Superior temporal gyrus (tissue), 1 donor: ENCODE measurements at regions not wholly inside any gene's neighbourhood (a gene's known extent, or its start where the extent isn't known, plus 50 kb on each side); places are given as distances from the start of the nearest gene placed in this dataset.
"Not testable (repeated sequence)": the region's sequence is repeated elsewhere in the genome, so short reads cannot be mapped to it uniquely, and the experiment has no call there.

Experiments used
- DNase-seq: peaks from one replicate; pipeline ENCODE4 v3.0.0-alpha.2; 2016; ENCODE audit errors: extremely low spot score

GRCh38 chr3:13137941-13138832 lies 65.0 kb upstream of the IQSEC1 start:
- DNase-seq = no peak

DNA sequence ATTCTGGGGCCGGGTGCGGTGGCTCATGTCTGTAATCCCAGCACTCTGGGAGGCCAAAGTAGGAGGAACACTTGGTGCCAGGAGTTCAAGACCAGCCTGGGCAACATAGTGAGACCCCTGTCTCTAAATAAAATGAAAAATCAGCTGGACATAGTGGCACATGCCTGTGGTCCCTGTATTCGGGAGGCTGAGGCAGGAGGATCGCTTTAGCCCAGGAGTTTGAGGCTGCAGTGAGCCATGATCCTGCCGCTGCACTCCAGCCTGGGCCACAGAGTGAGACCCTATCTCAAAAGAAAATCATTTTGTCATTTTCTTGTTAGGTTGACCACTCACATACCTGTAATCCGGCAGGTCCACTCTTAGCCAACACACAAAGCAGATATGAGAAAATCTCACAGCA lies 63.6 kb upstream of the IQSEC1 start:
- DNase-seq = not testable (repeated sequence)

DNA sequence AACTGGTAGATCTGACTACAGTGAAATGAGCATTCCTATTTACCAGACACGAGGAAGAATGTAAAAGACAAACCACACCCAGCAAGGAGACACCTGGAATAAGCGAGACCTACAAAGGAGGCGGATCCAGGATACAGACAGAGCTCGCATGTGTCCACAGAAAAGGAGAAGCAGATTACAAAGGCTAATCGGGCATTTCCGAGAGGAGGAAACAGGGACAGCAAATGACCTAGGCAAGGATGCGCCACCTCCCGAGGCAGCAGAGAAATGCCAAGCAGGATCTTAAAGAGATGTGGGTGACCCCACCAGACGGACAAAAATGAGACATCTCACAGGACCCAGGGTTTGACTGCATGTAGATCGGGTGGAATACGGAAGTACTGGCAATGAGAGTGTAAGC lies 63.2 kb upstream of the IQSEC1 start:
- DNase-seq = no peak

- no peak for DNase-seq
Observed at GRCh38 chr3:13135811-13136321, 62.6 kb upstream of the IQSEC1 start.

DNA sequence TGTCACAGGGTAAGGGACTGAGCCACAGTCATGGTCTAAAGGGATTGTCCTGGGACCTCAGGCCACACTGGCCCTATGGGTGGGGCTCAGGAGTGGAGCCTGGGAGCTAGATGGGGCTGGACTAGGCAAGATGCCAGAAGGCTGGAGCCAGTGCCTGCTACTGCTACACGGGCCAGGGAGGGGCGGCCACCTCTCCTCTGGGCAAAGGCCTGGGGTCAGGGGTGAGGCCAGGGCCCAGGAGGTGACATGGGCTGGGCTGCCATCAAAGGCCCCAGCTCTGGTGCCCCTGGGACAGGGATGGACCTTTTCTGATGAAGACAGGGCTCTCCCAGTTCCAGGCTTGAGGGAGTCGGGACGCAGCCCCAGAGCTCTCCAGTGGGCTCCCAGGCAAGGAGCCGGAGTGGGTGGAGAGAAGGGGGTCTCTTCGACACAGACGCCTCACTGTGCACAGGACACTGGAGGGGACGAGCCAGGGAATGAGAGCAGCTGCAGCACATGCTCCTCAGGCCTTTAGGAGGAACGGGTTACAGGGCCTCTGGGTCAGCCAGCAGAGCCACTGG lies 62.1 kb upstream of the IQSEC1 start:
- DNase-seq = no peak

- no peak for DNase-seq
Observed at GRCh38 chr3:13134879-13135206, 61.6 kb upstream of the IQSEC1 start.

DNA sequence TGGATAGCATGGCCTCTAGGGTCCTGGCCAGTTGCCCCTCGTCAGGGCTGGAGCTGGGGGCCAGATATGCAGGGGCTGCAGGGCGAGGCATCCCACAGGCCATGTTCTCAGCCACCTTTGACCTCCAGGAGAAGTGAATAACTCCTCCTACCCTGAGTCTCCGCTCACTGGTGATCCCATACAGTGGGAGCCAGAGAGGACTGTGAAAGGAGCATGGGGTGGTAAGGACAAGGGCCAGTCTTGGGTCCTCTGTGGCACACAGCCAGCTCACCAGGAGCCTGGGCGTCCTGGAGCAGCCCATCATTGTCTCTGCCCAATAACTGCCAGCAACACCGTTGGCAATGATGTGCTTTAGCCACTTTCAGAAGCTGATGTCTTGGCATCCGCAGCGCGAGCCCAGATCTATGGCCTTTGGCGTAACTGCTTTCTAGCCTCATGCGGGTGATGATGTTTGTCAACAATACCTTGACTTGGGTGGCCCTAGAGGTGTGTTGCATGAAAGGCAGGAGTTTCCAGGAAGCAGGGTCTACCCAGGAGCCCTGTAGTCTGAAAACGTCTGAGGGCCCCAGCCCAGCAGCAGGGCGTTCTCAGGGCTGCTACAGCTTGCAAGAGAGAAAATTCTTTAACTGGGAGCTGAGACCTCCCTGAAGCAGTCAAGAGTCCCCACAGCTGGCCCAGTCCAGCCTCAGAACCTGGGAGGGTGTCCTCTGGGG lies 61.1 kb upstream of the IQSEC1 start:
- no peak for DNase-seq

- no peak for DNase-seq
Observed at GRCh38 chr3:13133471-13133981, 60.3 kb upstream of the IQSEC1 start.

DNA sequence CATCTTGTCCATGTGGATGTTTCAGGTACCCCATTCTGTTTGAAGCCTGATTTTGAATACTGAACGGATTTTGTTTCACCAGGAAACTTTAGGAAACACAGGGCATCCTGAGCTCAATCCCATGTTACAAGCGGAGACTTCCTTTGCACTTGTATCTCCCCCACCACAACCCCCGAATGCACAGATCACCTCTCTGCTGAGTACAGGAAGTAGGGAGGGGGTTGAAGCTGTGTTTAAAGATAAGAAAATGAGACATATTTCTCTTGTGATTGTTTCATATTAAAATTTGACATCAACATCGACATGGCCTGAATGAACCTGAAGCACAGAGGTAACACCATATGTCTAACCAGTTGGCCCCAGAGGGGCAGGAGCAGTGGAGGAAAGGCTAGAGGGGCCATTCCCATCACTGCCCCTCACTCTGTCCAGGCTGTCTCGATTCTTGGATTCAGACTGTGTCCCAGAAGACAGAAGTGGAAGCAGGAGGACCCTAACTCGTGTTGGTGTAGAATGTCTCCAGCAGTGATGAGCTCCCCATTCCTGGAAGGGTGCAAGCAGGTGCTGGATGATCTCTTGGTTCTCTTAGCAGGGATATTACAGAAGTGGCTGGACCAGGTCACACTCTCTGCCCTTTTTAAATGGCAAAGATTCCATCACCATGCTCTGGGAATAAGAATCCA lies 59.6 kb upstream of the IQSEC1 start:
- no peak for DNase-seq

DNA sequence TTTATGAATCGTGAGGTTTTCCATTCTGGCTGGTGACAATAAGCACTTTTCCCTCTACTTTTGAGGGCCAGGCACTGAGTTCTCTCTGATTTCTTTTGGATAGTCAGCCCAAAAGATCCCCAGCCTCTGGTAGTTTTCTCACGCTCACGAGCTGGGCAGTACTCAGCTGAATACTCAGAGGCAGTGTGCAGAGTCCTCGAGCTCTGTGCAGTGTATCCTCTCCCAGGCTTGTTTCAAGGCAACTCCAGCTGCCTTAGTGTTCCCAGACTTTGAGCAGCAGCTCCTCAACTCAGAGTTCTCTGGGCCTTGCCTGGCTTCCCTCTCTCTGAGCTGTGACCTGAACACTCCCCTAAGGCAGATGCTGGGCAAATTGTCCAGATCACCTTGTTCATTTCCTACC lies 59.1 kb upstream of the IQSEC1 start:
- no peak for DNase-seq

GRCh38 chr3:13130464-13131193 lies 57.4 kb upstream of the IQSEC1 start:
- no peak for DNase-seq

GRCh38 chr3:13125092-13126015 lies 52.1 kb upstream of the IQSEC1 start:
- no peak for DNase-seq

DNA sequence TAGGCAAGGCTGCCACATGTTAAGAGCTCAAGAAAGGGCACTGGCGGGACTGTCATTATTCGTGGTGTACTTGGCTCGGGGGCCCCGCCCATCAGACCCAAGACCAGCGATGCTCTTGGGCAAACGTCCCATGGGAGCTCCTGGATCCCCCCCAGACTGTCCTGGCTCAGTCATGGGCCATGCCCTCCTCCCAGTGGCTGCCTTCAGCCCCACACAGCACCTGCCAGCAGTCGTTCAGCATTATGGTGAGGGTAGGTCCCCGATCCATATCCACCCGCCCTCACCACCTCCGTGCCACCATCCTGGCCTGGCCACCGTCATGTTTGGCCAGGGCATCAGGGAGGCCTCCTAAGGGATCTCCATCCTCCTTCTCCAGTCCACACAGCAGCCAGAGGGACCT lies 51.4 kb upstream of the IQSEC1 start:
- no peak for DNase-seq

DNA sequence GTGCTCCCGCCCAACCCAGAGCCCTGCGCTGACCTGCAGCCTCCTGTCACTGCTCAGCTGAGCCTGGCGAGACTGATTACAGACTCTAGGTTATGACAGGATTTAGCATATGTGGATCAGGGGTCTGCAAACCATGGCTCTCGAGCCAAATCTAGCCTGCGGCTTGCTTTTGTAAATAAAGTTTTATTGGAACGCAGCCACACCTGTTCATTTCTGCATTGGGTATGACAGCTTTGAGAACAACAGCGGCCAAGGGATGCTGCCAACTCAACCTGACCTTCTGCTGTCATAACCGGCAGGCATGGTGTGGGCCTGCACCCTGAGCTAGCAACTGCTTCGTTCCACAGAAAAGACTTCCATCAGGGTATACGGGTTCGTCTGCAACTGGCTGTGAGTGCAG lies 50.5 kb upstream of the IQSEC1 start:
- DNase-seq = no peak

DNA sequence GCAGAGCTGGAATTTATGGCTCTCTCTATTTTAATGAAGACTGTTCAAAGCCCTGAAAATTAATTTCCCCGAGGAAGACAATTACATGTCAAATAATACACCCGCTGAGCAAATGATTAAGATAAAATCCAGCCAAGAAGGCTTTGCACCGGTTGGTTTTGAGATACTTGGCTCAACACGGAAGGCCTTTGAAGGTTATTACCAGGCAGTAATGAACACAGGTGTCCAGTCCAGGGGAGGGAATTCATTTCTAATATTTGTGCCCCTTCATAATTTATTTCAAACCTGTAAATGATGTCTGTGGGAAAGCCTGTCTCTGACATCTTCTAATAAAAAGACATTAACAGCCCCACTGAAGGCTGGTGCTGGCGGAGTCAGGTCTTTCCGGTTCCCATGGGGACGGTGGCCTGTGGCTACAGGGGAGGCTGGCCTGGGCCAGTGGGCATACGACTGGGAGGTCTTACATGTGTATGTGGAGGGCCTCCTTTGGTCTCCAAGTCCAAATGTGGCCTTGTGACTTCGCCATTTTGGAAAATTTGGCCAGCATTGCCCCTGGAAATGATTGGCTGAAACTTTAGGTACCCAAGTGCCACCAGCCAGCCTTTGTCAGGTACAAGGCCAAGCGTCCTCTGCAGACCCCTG lies 49.9 kb upstream of the IQSEC1 start:
- DNase-seq = no peak
